H1 (cell line): ENCODE measurements at regions not wholly inside any gene's neighbourhood (a gene's known extent, or its start where the extent isn't known, plus 50 kb on each side); places are given as distances from the start of the nearest gene placed in this dataset.

ENCODE experiments used
- CTCF ChIA-PET: fragments of 300-600 bp; sonication (Branson Sonifier 250); formaldehyde crosslinking; loops from one replicate; lab custom pipeline; 2021; ENCODE audit not compliant: partially characterized antibody; lab: Charles Lee
- POLR2A ChIA-PET: fragments of 300-600 bp; sonication (Branson Sonifier 250); formaldehyde crosslinking; loops from one replicate; lab custom pipeline; 2021; ENCODE audit warnings: inconsistent platforms; ENCODE audit not compliant: partially characterized antibody; lab: Charles Lee
- DNase-seq, 2 experiments: peaks; one replicate each; pipeline versions ENCODE4 v3.0.0 to v3.0.0-alpha.2; 2010 to 2022; ENCODE audit warnings: low spot score in 2 of 2, low read depth in 1 of 2, mixed read lengths in 1 of 2
- FAIRE-seq: peaks from 2 replicates; lab custom pipeline; 2011; peaks lifted over from hg19 to GRCh38; lab: Jason Lieb, UNC
- H2AFZ ChIP-seq: 2 replicates; pipeline ENCODE4 v1.8.1; 2012; ENCODE audit warnings: low read length, inconsistent platforms
- H2AK5ac ChIP-seq: 2 replicates; pipeline ENCODE4 v1.6.1; 2013; ENCODE audit warnings: low read depth, low read length
- H2BK120ac ChIP-seq: replicated peaks from 2 replicates; pipeline ENCODE3; 2013; ENCODE audit warnings: low read depth, low read length, inconsistent platforms
- H2BK12ac ChIP-seq: 2 replicates; pipeline ENCODE4 v1.6.1; 2013; ENCODE audit warnings: low read depth, low read length
- H2BK15ac ChIP-seq: 2 replicates; pipeline ENCODE4 v1.6.1; 2013; ENCODE audit warnings: low read length
- H2BK20ac ChIP-seq: 2 replicates; pipeline ENCODE4 v1.6.1; 2013; ENCODE audit warnings: low read length
- H2BK5ac ChIP-seq: 2 replicates; pipeline ENCODE4 v1.6.1; 2013; ENCODE audit warnings: low read depth, low read length
- H3K14ac ChIP-seq: 2 replicates; pipeline ENCODE4 v1.6.1; 2013; ENCODE audit warnings: inconsistent platforms; ENCODE audit not compliant: insufficient read length
- H3K18ac ChIP-seq: 2 replicates; pipeline ENCODE4 v1.6.1; 2013; ENCODE audit warnings: low read length; ENCODE audit errors: extremely low read depth
- H3K23ac ChIP-seq: 2 replicates; pipeline ENCODE4 v1.6.1; 2013; ENCODE audit warnings: inconsistent platforms; ENCODE audit not compliant: insufficient read length
- H3K23me2 ChIP-seq: 2 replicates; pipeline ENCODE4 v1.6.1; 2013; ENCODE audit warnings: low read depth, low read length
- H3K27ac ChIP-seq: 2 replicates; pipeline ENCODE4 v1.6.1; 2011; ENCODE audit warnings: low read depth, low read length, inconsistent platforms
- H3K27me3 ChIP-seq, 4 experiments: replicated peaks in 1 of 4; 1 replicate in 1 of 4; 2 replicates in 3 of 4; pipeline versions ENCODE4 v1.6.1 to v1.8.1; 2011 to 2013; ENCODE audit warnings: low read length in 3 of 4, mild to moderate bottlenecking in 3 of 4, inconsistent platforms in 2 of 4, mixed read lengths in 2 of 4, moderate library complexity in 1 of 4; ENCODE audit not compliant: control insufficient read depth in 3 of 4, insufficient read depth in 3 of 4; ENCODE audit errors: extremely low read depth in 1 of 4
- H3K36me3 ChIP-seq, 4 experiments: 2 replicates each; pipeline versions ENCODE4 v1.6.1 to v1.8.1; 2011 to 2013; ENCODE audit warnings: mild to moderate bottlenecking in 4 of 4, low read length in 3 of 4, moderate library complexity in 2 of 4, control low read depth in 1 of 4, inconsistent platforms in 1 of 4; ENCODE audit not compliant: insufficient read depth in 4 of 4, control insufficient read depth in 2 of 4
- H3K4ac ChIP-seq: replicated peaks from 2 replicates; pipeline ENCODE3; 2013; ENCODE audit warnings: low read length, low read depth, mixed read lengths, inconsistent platforms; ENCODE audit not compliant: insufficient read length
- H3K4me1 ChIP-seq, 4 experiments: replicated peaks in 1 of 4; 1 replicate in 1 of 4; 2 replicates in 3 of 4; pipeline versions ENCODE4 v1.6.1 to v1.8.1; 2011 to 2013; ENCODE audit warnings: low read length in 3 of 4, inconsistent platforms in 2 of 4, mixed read lengths in 1 of 4; ENCODE audit not compliant: insufficient read depth in 4 of 4, control insufficient read depth in 3 of 4
- H3K4me2 ChIP-seq, 2 experiments: 2 replicates each; pipeline versions ENCODE4 v1.6.1 to v1.8.1; 2011 to 2013; ENCODE audit warnings: low read depth in 2 of 2, low read length in 2 of 2, control low read depth in 1 of 2, inconsistent platforms in 1 of 2, mild to moderate bottlenecking in 1 of 2; ENCODE audit not compliant: insufficient read depth in 1 of 2
- H3K4me3 ChIP-seq, 4 experiments: fragments of 200-600, 300-600 bp in 1 of 4; sonication (generic), shearing (Covaris generic), sonication (Bioruptor Twin) in 1 of 4; 2 replicates each; pipeline versions ENCODE4 v1.5.1 to v1.8.1; 2011 to 2016; ENCODE audit warnings: low read length in 4 of 4, low read depth in 3 of 4, control low read depth in 2 of 4, inconsistent platforms in 2 of 4, mild to moderate bottlenecking in 2 of 4, mixed read lengths in 1 of 4, moderate library complexity in 1 of 4; ENCODE audit not compliant: insufficient read depth in 2 of 4; ENCODE audit errors: extremely low read depth in 1 of 4
- H3K56ac ChIP-seq: replicated peaks from 2 replicates; pipeline ENCODE3; 2013; ENCODE audit warnings: low read depth, mild to moderate bottlenecking, mixed read lengths, low read length, inconsistent platforms; ENCODE audit not compliant: insufficient read length
- H3K79me1 ChIP-seq: 2 replicates; pipeline ENCODE4 v1.6.1; 2013; ENCODE audit warnings: low read depth, low read length, control low read depth
- H3K79me2 ChIP-seq, 2 experiments: 2 replicates each; pipeline versions ENCODE4 v1.6.1 to v1.8.1; 2012 to 2013; ENCODE audit warnings: low read length in 2 of 2, mild to moderate bottlenecking in 2 of 2, inconsistent platforms in 1 of 2; ENCODE audit not compliant: insufficient read depth in 2 of 2, control insufficient read depth in 1 of 2
- H3K9ac ChIP-seq, 4 experiments: replicated peaks in 1 of 4; 1 replicate in 1 of 4; 2 replicates in 3 of 4; pipeline versions ENCODE4 v1.6.1 to v1.8.1; 2011 to 2013; ENCODE audit warnings: low read depth in 3 of 4, low read length in 3 of 4, control low read depth in 2 of 4, mild to moderate bottlenecking in 2 of 4, moderate library complexity in 2 of 4, inconsistent platforms in 1 of 4; ENCODE audit errors: extremely low read depth in 1 of 4
- H3K9me3 ChIP-seq, 2 experiments: 2 replicates each; pipeline versions ENCODE4 v1.6.1 to v1.8.1; 2012 to 2013; ENCODE audit warnings: mild to moderate bottlenecking in 2 of 2, moderate library complexity in 2 of 2, control low read depth in 1 of 2, inconsistent platforms in 1 of 2, low read depth in 1 of 2, low read length in 1 of 2, mixed read lengths in 1 of 2; ENCODE audit not compliant: insufficient read depth in 2 of 2
- H4K20me1 ChIP-seq, 2 experiments: replicated peaks in 1 of 2; 2 replicates each; pipeline versions ENCODE3 to v1.8.1; 2011 to 2013; ENCODE audit warnings: inconsistent platforms in 2 of 2, low read length in 2 of 2, mild to moderate bottlenecking in 1 of 2; ENCODE audit not compliant: insufficient read depth in 2 of 2, control insufficient read depth in 1 of 2
- H4K5ac ChIP-seq: 2 replicates; pipeline ENCODE4 v1.6.1; 2013; ENCODE audit warnings: low read length, low read depth, mixed read lengths, inconsistent platforms; ENCODE audit not compliant: insufficient read length
- H4K8ac ChIP-seq: 2 replicates; pipeline ENCODE4 v1.8.0; 2013; ENCODE audit warnings: mild to moderate bottlenecking, moderate library complexity, low read length, inconsistent platforms; ENCODE audit not compliant: insufficient read depth; ENCODE audit errors: extremely low read depth
- H4K91ac ChIP-seq: replicated peaks from 2 replicates; pipeline ENCODE3; 2013; ENCODE audit warnings: low read length, mixed read lengths, inconsistent platforms; ENCODE audit not compliant: insufficient read length
- EZH2 ChIP-seq: fragments of 200-600 bp; sonication (generic); IDR thresholded peaks from 2 replicates; pipeline ENCODE4 v1.7.1; 2012; ENCODE audit warnings: low read depth, mild to moderate bottlenecking, moderate library complexity, low read length, inconsistent platforms; ENCODE audit not compliant: severe bottlenecking
- SIX5 ChIP-seq: IDR thresholded peaks from 2 replicates; pipeline ENCODE4 v1.6.1; 2011; ENCODE audit warnings: mild to moderate bottlenecking, low read depth, low read length

DNA sequence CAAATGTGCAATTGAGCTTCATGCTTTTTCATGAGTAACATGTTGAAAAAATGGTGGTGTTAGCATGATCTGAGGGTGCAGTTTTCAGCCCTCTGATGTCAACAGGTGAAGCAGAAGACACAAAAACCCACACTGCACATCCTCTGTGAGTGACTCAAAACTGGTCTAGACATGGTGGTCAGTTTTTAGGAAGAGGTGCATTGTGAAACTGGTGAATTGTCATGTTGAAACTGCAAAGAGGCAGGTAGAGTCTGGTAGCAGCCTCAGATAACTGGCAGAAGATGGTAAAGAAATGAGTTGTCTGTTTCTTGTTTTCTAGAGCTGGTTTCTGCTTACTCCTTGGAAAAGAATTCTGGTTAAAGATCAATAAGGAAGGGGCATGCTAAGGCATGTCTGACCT, 97.3 kb upstream of the HMCN1 start:
- H3K9me3 ChIP-seq = peaks cover 8 to 14% of the 10 kb centered on the region in 2 experiments
- H2BK12ac ChIP-seq = no peak overlapping the region
- H2AK5ac ChIP-seq = no peak overlapping the region
- H3K4ac ChIP-seq = no peak overlapping the region
- H3K23me2 ChIP-seq = no peaks in the 10 kb centered on the region
- no peak overlapping the region for H3K9ac ChIP-seq
- no peak overlapping the region for H2BK120ac ChIP-seq
- H3K27ac ChIP-seq = no peak overlapping the region
- H3K27me3 ChIP-seq = no peaks in the 10 kb centered on the region
- no peak overlapping the region for H3K14ac ChIP-seq
- H4K20me1 ChIP-seq = no peaks in the 10 kb centered on the region
- H3K4me1 ChIP-seq = no peaks in the 10 kb centered on the region
- no peak overlapping the region for H3K4me3 ChIP-seq
- POLR2A ChIA-PET = no interaction called here
- H3K56ac ChIP-seq = no peak overlapping the region
- no peak overlapping the region for H2BK5ac ChIP-seq
- H3K4me2 ChIP-seq = no peak overlapping the region
- no peak overlapping the region for H2BK20ac ChIP-seq
- H2BK15ac ChIP-seq = no peak overlapping the region
- no peaks in the 10 kb centered on the region for H3K79me1 ChIP-seq
- no peak overlapping the region for H3K18ac ChIP-seq
- no peak for FAIRE-seq
- H2AFZ ChIP-seq = no peak overlapping the region; the same call in 1 of the 2 replicates
- H3K23ac ChIP-seq = no peak overlapping the region
- H4K8ac ChIP-seq = no peak overlapping the region
- H3K36me3 ChIP-seq = no peaks in the 10 kb centered on the region
- DNase-seq = no peak
- no peaks in the 10 kb centered on the region for H3K79me2 ChIP-seq
- no peak overlapping the region for H4K5ac ChIP-seq
- H4K91ac ChIP-seq = no peak overlapping the region
- CTCF ChIA-PET = interaction anchor here (0.8 to 1.3 kb wide), 3 partner anchors 10 to 40 kb away, joined by 3 read pairs; no protein-coding TSS in a partner anchor
- TF ChIP-seq EZH2 (no peak), SIX5 (no peak)
